Esophagus muscularis mucosa (tissue), 4 donors: ENCODE measurements at regions not wholly inside any gene's neighbourhood (a gene's known extent, or its start where the extent isn't known, plus 50 kb on each side); places are given as distances from the start of the nearest gene placed in this dataset.

Experiments
- CTCF ChIP-seq, 3 experiments: fragments of 200-600 bp in 2 of 3; fragments of 450-650 bp in 1 of 3; sonication (generic) in 2 of 3; IDR thresholded peaks; one replicate each; pipeline ENCODE4 v1.5.1; 2017 to 2019; ENCODE audit warnings: antibody characterized with exemption in 3 of 3, mild to moderate bottlenecking in 2 of 3, moderate library complexity in 1 of 3
- EP300 ChIP-seq: sonication (generic); formaldehyde crosslinking; IDR thresholded peaks from one replicate; pipeline ENCODE4 v1.6.1; 2017; ENCODE audit warnings: antibody characterized with exemption
- POLR2A ChIP-seq: fragments of 450-650 bp; IDR thresholded peaks from one replicate; pipeline ENCODE4 v1.6.1; 2017; ENCODE audit warnings: antibody characterized with exemption, moderate library complexity, mild to moderate bottlenecking, low read depth

- TF ChIP-seq CTCF (IDR thresholded peaks at IDR 0.05) (no peak), POLR2A (no peak), EP300 (no peak)
These were observed 270.7 kb upstream of the IGFBP3 start for GRCh38 chr7:46191776-46192175.
